GM21717 (cell line): ENCODE measurements at regions not wholly inside any gene's neighbourhood (a gene's known extent, or its start where the extent isn't known, plus 50 kb on each side); places are given as distances from the start of the nearest gene placed in this dataset.

Experiments used
- ATAC-seq: cut with Tn5 transposase; IDR thresholded peaks from one replicate; pipeline ENCODE4 v1.9.1; 2021; ENCODE audit warnings: mild to moderate bottlenecking, moderate library complexity; ENCODE audit not compliant: unreplicated experiment

DNA sequence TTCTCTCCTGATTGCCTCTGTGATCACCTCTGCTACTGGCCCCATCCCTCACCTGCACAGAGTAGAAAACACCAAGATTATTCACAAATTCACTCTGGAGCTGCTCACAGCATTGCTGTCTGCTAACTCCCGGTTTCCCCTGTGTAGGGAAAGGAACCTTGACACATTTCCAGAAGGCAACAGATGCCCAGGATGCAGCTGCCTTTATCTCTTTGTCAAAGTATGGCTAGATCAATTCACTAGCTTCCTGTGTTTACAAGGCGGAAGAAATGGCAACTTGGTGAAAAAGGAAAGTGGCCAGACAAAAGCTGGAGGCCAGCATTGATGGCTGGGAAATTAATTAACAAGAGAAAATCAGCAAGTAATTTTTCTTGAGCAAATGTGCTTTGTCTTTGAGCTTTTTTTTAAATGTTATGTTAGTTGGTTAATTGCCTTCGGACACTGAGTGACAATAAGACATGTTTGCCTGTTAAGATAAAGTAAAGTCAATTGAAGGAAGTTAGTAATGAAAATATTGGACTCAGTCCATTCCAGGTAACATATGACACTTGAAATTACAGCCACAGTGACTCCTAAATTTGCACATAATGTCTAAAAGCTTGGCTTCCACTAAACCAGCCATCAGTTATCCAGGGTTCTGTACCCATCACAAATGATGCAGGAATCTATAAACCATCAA is 394.6 kb upstream of the IL12A start:
- ATAC-seq, result no peak

GRCh38 chr3:159600291-159600690 is 388.3 kb upstream of the IL12A start:
- ATAC-seq, result no peak

- ATAC-seq, result no peak
Observed at GRCh38 chr3:159604151-159604581, 384.5 kb upstream of the IL12A start.

DNA sequence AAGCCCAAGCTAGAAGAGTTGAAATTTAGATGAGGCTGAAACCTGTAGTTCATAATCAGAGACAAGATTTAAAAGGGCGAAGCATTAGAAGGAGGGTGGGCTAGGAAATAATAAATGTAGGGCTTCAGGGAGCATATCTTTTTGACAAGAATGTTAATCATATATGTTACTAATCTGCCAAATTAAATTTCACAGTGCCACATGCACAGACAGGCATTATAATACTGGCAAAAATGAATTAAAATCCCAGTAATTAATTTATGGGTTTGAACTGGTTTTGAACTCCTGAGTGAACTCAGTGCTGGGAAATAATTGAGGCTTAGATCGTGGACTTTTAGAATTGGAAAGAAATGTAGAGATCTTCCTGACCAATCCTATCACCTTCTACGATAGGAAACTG is 383.5 kb upstream of the IL12A start:
- no peak for ATAC-seq

GRCh38 chr3:159605776-159606175 is 382.9 kb upstream of the IL12A start:
- ATAC-seq, result no peak

- no peak for ATAC-seq
Observed at GRCh38 chr3:159607856-159608255, 380.8 kb upstream of the IL12A start.

DNA sequence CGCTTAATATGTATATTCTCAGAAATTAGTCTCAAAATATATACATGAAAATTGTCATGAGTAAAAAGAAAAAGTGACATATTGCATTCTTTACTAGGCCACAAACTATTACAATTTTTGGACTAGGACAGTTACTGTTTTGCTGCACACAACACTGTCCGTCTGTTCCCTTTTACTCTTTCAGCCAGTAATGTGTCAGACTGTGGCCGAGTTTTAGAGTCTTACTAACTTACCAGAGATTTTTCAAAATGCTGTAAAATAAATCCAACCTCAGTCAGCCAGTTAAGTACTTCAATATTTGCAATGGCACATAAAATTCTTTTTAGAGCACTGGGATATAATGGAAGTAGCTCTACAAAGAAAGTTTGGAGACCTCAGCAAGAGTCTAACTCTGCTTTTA is 380.3 kb upstream of the IL12A start:
- ATAC-seq, result no peak

DNA sequence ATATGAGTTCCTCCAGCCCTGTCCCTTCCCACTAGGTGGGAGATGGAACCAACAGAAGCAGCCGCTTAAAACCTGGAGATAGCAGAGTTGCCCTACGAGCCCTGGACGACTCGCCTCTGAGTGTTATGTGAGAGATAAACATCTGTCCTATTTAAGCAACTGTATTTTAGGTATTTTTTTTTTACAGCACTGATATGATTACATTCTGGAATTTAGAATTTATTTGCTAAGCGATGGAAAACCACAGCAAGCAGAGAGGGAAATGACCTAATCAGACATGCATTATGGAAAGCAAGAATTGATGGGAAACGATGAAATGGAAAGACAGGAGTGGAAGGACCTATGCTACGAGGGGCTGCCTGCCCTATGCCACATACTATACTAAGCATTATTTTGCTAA is 379.0 kb upstream of the IL12A start:
- ATAC-seq, result no peak

- no peak for ATAC-seq
Observed at GRCh38 chr3:159616234-159616825, 372.3 kb upstream of the IL12A start.

GRCh38 chr3:159619341-159619885 is 369.2 kb upstream of the IL12A start:
- no peak for ATAC-seq

DNA sequence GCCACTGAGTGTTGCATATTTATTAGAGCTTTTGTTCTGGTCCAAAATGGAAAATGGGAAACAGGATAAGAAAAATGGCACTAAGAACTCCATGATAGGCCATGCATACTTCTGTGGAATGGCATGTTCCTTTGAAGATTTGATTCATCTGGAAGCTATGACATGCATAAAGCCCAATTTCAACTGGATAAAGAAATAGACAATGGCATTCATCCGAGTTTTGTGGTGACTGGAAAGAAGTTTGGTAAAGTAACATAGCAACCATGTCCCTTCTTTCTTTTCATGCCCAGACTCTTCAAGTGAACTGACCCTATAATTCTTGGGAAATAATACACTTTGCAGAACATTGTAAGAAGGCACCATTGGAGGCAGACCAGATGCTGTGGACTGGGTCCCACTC is 368.4 kb upstream of the IL12A start:
- no peak for ATAC-seq

DNA sequence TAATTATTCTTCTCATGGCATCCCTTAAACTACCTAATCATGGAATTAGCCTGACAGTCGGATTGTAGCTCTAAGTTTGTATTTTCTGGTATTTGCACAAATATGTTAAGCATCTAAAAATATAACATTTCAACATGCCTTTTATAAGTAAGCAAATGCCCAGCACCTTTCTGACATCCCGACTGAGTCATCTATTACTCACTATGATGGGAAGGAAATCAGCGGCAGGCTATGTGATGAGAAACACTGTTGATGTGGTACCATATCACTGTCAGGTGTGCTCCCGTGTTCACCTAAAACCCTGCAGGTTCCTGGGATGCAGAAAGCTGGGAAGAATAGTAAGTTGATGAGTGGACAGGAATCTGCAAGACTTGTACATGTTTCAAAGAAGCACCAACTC is 367.8 kb upstream of the IL12A start:
- no peak for ATAC-seq

DNA sequence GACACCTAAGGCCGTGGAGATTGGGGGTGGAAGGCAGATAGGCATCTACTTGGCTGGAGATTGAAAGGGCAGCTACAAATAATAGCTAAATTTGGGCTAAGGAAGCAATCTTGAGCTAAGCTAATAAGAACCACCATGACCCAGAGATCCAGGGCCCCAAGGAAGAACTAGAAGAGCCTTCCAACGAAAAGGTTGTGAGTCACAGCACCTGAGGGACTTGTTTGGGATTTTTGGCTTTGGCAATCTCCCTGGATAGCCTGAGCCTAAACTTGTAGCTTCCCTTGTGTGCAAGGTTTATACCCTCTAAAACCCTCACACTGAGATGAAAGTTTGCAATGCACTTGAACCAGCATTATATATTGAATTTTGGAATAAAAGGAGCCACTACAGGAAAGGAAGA is 364.0 kb upstream of the IL12A start:
- no peak for ATAC-seq

DNA sequence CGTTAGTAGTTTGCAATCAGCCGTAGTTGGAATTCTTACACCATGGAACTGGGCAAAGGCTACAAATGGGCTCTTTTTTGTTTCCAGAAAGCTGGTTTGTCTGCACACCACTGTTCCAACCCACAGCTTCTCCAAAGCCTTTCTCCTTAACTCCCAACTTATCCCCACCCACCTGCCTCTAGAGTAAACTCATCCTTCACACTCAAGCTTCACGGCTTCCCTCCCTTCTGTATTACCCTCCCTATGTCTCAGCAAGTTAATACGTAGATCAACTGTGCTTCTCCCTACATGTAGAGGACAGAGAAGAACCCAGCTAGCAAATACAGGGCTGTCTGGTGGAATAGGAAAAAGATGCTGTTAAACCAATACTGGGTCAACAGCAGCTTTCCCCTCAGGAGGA is 363.0 kb upstream of the IL12A start:
- no peak for ATAC-seq

DNA sequence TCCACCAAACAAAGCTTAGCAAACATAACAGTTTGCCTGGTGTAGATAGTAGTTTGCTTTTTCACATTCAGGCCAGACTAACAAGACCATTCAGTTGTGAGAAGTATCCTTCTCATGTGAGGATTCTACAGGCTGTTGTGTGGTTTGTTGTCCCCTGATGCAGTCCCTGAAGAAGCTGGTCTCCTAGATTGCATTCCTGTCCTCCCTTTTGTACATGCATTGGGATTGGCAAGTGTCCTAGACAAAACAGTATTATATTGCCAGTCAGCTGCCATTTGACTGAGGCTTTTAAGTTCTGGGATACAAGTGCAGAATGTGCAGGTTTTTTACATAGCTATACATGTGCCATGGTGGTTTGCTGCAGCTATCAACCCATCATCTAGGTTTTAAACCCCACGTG is 362.0 kb upstream of the IL12A start:
- no peak for ATAC-seq

- ATAC-seq, result no peak
Observed at GRCh38 chr3:159627229-159627628, 361.4 kb upstream of the IL12A start.

- no peak for ATAC-seq
Observed at GRCh38 chr3:159627634-159628033, 361.0 kb upstream of the IL12A start.

GRCh38 chr3:159629329-159630084 is 359.1 kb upstream of the IL12A start:
- ATAC-seq, result no peak

- no peak for ATAC-seq
Observed at GRCh38 chr3:159631226-159631625, 357.4 kb upstream of the IL12A start.

DNA sequence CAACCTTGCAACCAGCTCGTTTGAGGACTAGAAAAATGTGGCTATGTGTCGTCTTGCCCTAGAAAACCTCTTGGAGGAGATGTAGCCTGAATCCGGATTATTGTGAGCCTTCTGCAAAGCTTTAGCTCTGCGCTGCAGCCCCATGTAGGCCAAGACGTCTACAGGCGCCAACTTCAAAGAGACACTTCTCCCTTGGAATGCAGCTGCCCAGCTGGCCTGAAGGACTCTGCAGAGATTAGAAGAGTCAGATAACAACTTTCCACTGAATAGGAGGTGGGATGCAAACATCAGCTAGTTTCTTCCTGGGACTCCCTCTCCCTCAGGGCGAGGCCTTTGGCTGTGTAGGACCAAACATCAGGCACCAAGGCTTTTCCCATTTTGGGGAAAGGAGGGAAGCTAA is 356.5 kb upstream of the IL12A start:
- no peak for ATAC-seq

DNA sequence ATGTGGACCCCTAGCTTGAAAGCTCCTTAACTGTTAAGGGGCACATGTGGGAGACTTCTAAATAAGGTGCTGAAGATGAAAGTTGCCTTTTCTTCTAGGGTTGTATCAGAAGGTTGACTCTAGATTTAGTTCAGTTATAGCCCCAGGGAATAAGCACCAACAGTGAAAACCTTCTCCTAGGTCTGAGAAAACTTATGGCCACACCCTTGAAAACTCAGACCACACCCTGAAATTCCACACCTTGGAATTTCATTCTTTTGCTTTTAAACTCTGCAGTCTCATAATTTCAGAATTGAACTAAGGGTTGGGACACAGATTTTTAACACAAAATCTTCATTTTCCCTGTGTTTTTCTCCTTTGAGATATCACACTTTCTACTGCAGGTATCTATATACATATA is 355.8 kb upstream of the IL12A start:
- ATAC-seq, result no peak

GRCh38 chr3:159634483-159634882 is 354.2 kb upstream of the IL12A start:
- no peak for ATAC-seq
